AG09319 (cell line): ENCODE measurements at regions not wholly inside any gene's neighbourhood (a gene's known extent, or its start where the extent isn't known, plus 50 kb on each side); places are given as distances from the start of the nearest gene placed in this dataset.
"Not testable (repeated sequence)": the region's sequence is repeated elsewhere in the genome, so short reads cannot be mapped to it uniquely, and the experiment has no call there.

ENCODE experiments used
- DNase-seq: peaks from one replicate; pipeline ENCODE4 v3.0.0-alpha.2; 2010; ENCODE audit warnings: low read depth; ENCODE audit errors: extremely low read depth
- TF ChIP-seq, protein P1 (sequence below): IDR thresholded peaks from 2 replicates; pipeline ENCODE4 v1.5.1; 2011; ENCODE audit warnings: low read depth, mild to moderate bottlenecking, inconsistent platforms, low read length, moderate library complexity

GRCh38 chr9:79430619-79431018 lies 141.1 kb upstream of the TLE4 start:
- TF ChIP-seq, protein P1, sequence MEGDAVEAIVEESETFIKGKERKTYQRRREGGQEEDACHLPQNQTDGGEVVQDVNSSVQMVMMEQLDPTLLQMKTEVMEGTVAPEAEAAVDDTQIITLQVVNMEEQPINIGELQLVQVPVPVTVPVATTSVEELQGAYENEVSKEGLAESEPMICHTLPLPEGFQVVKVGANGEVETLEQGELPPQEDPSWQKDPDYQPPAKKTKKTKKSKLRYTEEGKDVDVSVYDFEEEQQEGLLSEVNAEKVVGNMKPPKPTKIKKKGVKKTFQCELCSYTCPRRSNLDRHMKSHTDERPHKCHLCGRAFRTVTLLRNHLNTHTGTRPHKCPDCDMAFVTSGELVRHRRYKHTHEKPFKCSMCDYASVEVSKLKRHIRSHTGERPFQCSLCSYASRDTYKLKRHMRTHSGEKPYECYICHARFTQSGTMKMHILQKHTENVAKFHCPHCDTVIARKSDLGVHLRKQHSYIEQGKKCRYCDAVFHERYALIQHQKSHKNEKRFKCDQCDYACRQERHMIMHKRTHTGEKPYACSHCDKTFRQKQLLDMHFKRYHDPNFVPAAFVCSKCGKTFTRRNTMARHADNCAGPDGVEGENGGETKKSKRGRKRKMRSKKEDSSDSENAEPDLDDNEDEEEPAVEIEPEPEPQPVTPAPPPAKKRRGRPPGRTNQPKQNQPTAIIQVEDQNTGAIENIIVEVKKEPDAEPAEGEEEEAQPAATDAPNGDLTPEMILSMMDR, result no peak
- no peak for DNase-seq

GRCh38 chr9:79431019-79431679 lies 140.6 kb upstream of the TLE4 start:
- no peak for DNase-seq
- TF ChIP-seq, protein P1, result no peak; the same call in 1 of the 2 replicates

DNA sequence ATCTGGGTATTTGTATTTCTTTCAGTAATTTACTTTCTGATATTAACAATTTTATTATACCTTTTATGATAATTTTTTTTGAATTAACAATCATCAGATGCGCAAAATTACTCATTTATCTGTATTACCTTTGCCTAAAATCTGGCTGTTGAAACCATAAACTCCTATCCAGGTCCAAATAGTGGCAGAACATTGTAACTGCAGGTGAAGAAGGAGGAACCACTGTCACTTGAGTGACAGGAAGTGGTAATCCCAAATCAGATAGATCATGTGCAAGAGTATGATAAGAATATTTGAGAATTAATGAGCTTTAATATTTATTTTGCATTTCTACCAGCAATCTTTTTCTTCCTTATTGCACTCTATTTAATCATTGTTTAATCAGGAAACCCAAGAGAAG lies 139.3 kb upstream of the TLE4 start:
- TF ChIP-seq, protein P1, result no peak

DNA sequence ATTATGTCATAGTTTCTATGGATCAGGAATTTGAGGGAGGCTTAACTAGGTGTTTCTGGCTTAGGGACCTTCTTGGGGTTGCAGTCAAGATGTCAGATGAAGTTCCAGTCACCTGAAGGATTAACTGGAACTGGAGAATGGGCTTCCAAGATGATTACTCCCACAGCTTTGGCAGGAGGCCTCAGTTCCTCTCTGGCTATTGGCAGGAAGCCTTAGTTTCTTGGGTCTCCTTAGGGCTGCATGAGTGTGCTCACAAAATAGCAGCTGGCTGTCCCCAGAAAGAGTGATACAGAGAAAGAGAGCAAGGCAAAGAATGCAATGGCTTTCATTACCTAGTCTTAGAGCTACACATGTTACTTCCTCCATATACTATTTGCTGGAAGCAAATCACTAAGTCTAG lies 138.1 kb upstream of the TLE4 start:
- DNase-seq, result no peak
- TF ChIP-seq, protein P1, result no peak

More for the DNA sequence above, 139.3 kb upstream of the TLE4 start:
- no peak for DNase-seq

- not testable (repeated sequence) for DNase-seq
Observed at GRCh38 chr9:79439221-79439620, 132.5 kb upstream of the TLE4 start.

DNA sequence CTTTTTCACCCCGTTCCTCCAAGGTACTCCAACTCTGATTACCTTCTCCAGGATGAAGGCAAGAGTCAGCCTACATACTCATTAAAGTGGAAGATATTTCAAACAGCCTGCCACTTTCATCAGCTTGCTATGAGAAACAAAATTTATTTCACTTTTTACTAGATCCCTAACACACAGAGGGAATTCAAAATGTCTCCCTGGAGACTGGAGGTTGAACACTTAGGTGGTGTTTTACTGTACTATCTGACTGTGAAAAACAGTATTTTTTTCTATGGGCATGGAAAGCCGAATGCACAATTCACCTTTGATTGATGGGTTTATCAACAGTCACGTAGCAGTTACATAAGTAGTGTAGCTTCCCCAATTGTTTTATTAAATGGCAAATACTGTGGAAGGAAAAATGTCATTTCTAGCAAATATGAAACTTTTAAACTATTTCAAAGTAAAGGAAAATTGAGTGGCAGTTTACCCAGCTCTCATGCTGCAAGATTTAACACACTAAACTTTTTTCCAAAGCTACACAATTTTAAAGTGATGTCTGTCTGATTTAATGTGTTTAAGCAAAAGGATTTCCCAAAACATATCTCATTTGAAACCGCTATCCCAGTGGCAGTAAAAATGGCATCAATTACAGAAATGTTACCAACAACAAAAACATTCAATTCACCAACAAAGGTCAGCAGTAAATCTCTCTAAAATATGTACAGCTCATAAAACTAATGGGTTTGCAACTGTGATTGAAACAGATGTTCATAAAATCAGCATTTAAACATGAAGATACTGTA lies 125.0 kb upstream of the TLE4 start:
- DNase-seq, result no peak
- TF ChIP-seq, protein P1, result no peak

DNA sequence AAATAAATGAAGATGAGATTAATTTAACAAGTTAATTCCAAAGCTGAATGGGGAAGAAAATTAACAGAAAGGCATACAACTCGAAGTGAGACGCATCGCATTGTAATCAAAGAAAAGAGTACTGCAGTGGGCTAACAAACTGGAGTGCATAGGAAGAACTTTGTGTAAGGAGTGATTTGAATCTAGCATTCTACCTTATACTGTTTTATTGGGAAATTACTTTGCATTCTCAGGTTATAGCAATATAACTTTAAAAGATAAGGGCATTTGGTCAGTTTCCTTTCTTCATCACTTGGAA lies 124.5 kb upstream of the TLE4 start:
- DNase-seq, result no peak
- TF ChIP-seq, protein P1, result no peak
